MCF 10A (cell line): ENCODE measurements at regions not wholly inside any gene's neighbourhood (a gene's known extent, or its start where the extent isn't known, plus 50 kb on each side); places are given as distances from the start of the nearest gene placed in this dataset.

Experiments used
- BruUV-seq: library from RNA; stranded (reverse); fragments of 400-500 nt; replicated peaks from 2 replicates; lab custom pipeline; 2021; lab: Mats Ljungman, UMichigan
- CTCF ChIA-PET: fragments of 300-600 bp; sonication (Branson Sonifier 250); formaldehyde crosslinking; extraction: SDS; loops from one replicate; lab custom pipeline; 2021; ENCODE audit warnings: antibody characterized with exemption, inconsistent platforms; lab: Yijun Ruan, JAX
- POLR2A ChIA-PET: fragments of 300-600, 350-650 bp; sonication (Branson Sonifier 250); formaldehyde crosslinking; extraction: SDS; loops from one replicate; lab custom pipeline; 2020; ENCODE audit warnings: antibody characterized with exemption, inconsistent platforms; lab: Yijun Ruan, JAX
- DNase-seq: peaks from one replicate; pipeline ENCODE4 v3.0.0-alpha.2; 2018; ENCODE audit not compliant: unreplicated experiment
- H3K27ac Mint-ChIP-seq: one replicate; pipeline ENCODE4 v1.8.0; 2022; ENCODE audit warnings: mild to moderate bottlenecking, low read depth, mixed read lengths; ENCODE audit not compliant: unreplicated experiment
- H3K27me3 Mint-ChIP-seq: one replicate; pipeline ENCODE4 v1.8.0; 2022; ENCODE audit warnings: mixed read lengths; ENCODE audit not compliant: insufficient read depth, unreplicated experiment
- H3K36me3 Mint-ChIP-seq: one replicate; pipeline ENCODE4 v1.8.0; 2022; ENCODE audit warnings: mild to moderate bottlenecking, moderate library complexity, mixed read lengths; ENCODE audit not compliant: insufficient read depth, unreplicated experiment
- H3K4me1 Mint-ChIP-seq: one replicate; pipeline ENCODE4 v1.8.0; 2022; ENCODE audit warnings: mixed read lengths; ENCODE audit not compliant: insufficient read depth, unreplicated experiment
- H3K4me3 Mint-ChIP-seq: one replicate; pipeline ENCODE4 v1.8.0; 2022; ENCODE audit warnings: mild to moderate bottlenecking, moderate library complexity, mixed read lengths; ENCODE audit not compliant: unreplicated experiment
- H3K9me3 Mint-ChIP-seq: one replicate; pipeline ENCODE4 v1.8.0; 2022; ENCODE audit warnings: mixed read lengths; ENCODE audit not compliant: unreplicated experiment
- intact Hi-C: fragments of 100-400 bp; cut with micrococcal nuclease; formaldehyde crosslinking; loops from 2 replicates; pipeline ENCODE4 v1.14.1; 2022
- TF ChIP-seq, protein P1 (sequence below): fragments of 200-600 bp; IDR thresholded peaks from one replicate; pipeline ENCODE4 v1.8.0; 2022; ENCODE audit warnings: antibody characterized with exemption, mild to moderate bottlenecking; ENCODE audit not compliant: unreplicated experiment

DNA sequence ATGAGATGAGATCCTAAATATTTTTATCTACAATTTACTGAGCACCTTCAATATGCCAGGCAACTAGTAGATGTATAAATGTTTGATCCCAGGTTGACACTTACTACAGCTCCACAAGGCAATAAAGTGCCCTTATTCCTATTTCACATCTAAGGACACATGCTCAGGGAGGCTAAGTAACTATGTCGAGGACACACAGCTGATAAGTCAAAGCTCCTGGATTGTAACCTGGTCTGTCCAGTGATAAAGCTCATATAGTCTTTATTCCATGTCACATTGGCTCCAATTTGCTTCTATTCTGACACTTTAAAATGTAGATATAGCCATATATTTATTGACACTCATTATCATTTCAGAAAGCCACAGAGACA is 93.8 kb upstream of the BMAL1 start:
- no TSS peak for BruUV-seq
- Mint-ChIP-seq H3K4me1 (peaks cover 12% of the 10 kb centered on the region), H3K27ac (no peak overlapping the region), H3K4me3 (peak overlapping the region; percentile 50), H3K9me3 (peaks cover 22% of the 10 kb centered on the region), H3K36me3 (no peaks in the 10 kb centered on the region), H3K27me3 (no peaks in the 10 kb centered on the region)
- ChIA-PET CTCF (interaction anchor here (0.6 to 4.8 kb wide), 37 partner anchors 9 to 1044 kb away, joined by 3 to 95 read pairs (median 4); no protein-coding TSS in a partner anchor), POLR2A (interaction anchor here (0.7 to 2.4 kb wide), 4 partner anchors 9 to 223 kb away, joined by 3 to 14 read pairs (median 6); no protein-coding TSS in a partner anchor)
- intact Hi-C loops, result loop anchor here (1.0 kb wide), 4 partner anchors 160 to 220 kb away; no protein-coding TSS in a partner anchor
- TF ChIP-seq, protein P1, sequence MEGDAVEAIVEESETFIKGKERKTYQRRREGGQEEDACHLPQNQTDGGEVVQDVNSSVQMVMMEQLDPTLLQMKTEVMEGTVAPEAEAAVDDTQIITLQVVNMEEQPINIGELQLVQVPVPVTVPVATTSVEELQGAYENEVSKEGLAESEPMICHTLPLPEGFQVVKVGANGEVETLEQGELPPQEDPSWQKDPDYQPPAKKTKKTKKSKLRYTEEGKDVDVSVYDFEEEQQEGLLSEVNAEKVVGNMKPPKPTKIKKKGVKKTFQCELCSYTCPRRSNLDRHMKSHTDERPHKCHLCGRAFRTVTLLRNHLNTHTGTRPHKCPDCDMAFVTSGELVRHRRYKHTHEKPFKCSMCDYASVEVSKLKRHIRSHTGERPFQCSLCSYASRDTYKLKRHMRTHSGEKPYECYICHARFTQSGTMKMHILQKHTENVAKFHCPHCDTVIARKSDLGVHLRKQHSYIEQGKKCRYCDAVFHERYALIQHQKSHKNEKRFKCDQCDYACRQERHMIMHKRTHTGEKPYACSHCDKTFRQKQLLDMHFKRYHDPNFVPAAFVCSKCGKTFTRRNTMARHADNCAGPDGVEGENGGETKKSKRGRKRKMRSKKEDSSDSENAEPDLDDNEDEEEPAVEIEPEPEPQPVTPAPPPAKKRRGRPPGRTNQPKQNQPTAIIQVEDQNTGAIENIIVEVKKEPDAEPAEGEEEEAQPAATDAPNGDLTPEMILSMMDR, result no peak
- no peak for DNase-seq

DNA sequence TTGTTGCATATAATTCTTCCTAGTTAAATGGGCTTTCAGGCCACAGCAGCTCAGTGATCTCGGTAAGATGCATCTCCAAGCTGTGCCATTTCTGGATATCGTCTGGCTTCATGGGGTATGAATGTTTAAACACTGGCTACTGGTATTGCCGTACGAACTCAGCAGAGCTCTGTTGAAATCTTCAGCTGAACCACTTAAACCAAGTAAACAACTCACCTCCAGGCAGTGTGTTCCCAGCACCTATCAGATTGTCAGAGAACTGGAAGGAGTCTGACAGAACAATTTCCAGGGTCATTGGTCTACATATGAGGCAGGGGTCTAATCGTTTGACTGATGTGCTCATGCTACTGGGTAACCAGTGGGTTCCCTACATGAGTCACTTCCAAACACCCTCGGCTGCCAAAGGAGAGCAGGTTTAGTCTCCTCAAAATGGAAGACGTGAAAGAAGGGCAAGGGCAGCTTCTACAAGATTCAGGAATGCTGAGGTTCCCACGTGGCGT is 93.2 kb upstream of the BMAL1 start:
- TF ChIP-seq, protein P1, result no peak
- BruUV-seq, result no TSS peak
- Mint-ChIP-seq H3K27ac (no peak overlapping the region), H3K9me3 (peaks cover 22% of the 10 kb centered on the region), H3K4me3 (no peak overlapping the region), H3K4me1 (peaks cover 12% of the 10 kb centered on the region), H3K27me3 (no peaks in the 10 kb centered on the region), H3K36me3 (no peaks in the 10 kb centered on the region)
- ChIA-PET CTCF (interaction anchor here (0.6 to 4.8 kb wide), 35 partner anchors 8 to 895 kb away, joined by 3 to 95 read pairs (median 4); no protein-coding TSS in a partner anchor), POLR2A (interaction anchor here (0.7 to 2.4 kb wide), 4 partner anchors 10 to 224 kb away, joined by 3 to 14 read pairs (median 6); no protein-coding TSS in a partner anchor)
- no peak for DNase-seq
- intact Hi-C loops, result no loop called here

DNA sequence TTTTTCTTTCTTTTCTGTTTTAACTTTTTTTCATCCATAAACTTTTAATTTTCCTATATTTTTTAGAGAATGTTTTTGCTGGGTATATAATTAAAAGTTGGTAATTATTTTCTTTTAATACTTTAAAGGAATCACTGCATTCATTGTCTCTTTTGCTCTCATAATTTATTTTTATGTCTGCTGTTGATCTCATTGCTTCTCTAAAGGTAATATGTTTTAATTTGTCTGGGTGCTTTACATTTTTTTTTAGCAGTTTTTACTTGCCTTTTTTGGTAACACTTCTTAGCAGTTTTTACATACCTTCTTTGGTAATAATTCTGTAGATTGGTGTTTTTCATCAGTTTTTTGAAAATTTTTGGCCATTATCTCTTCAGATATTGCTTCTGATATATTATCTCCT is 89.4 kb upstream of the BMAL1 start:
- H3K4me1 Mint-ChIP-seq, result peaks cover 6% of the 10 kb centered on the region
- no peaks in the 10 kb centered on the region for H3K27me3 Mint-ChIP-seq
- TF ChIP-seq, protein P1, result no peak
- DNase-seq, result no peak
- no TSS peak for BruUV-seq
- H3K4me3 Mint-ChIP-seq, result no peak overlapping the region
- POLR2A ChIA-PET, result interaction anchor here (1.2 kb wide), 1 partner anchor 19 kb away, joined by 3 read pairs; no protein-coding TSS in a partner anchor
- H3K9me3 Mint-ChIP-seq, result peaks cover 22% of the 10 kb centered on the region
- H3K27ac Mint-ChIP-seq, result no peak overlapping the region
- CTCF ChIA-PET, result no interaction called here
- no peaks in the 10 kb centered on the region for H3K36me3 Mint-ChIP-seq
- intact Hi-C loops, result no loop called here

DNA sequence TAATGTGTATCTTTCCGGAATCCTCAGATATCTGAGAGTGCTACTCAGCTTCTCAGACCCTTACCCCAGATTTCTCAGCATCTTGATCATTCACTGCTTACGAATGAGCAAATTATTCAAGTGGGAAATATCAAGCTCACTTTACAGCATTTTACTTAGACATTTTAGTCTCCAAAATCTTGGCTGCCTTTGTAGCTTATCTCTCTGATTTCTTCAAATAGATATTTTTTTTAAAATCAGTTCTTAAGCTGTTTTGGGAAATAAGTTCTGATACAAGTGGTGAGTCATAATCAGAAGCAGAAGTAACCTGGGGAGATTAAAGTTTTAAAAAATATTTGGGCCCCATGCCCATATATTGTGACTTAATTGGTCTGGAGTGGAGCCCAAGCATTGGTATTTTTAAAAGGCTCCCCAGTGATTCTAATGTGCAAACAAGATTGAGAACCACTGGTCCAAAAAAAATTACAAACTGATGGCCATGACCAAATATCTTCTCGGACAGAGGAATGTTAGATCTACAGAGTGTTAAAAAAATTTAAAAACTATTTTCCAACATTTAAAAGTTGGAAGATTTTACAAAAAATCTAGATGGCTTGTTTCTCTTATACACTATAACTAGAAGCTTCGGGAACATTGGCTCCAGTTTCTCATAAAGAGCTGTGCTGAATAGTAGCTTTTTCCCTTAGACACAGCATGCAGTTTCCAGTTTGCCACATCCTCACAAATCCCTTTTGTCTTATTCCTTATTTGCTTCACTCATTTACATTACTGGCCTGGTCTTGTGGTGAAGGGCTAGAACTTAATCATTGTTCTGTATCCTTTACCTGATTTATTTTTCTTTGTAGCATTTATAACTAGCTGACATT is 87.8 kb upstream of the BMAL1 start:
- CTCF ChIA-PET, result interaction anchor here (0.7 to 1.4 kb wide), 7 partner anchors 19 to 228 kb away, joined by 3 to 6 read pairs (median 4); no protein-coding TSS in a partner anchor
- POLR2A ChIA-PET, result interaction anchor here (0.6 to 2.1 kb wide), 2 partner anchors 21 to 1571 kb away, joined by 4 to 5 read pairs; no protein-coding TSS in a partner anchor
- H3K9me3 Mint-ChIP-seq, result peaks cover 22% of the 10 kb centered on the region

More for the DNA sequence above, 87.8 kb upstream of the BMAL1 start:
- intact Hi-C loops, result no loop called here
- no TSS peak for BruUV-seq
- no peak for DNase-seq
- no peaks in the 10 kb centered on the region for H3K4me1 Mint-ChIP-seq
- no peaks in the 10 kb centered on the region for H3K27me3 Mint-ChIP-seq
- TF ChIP-seq, protein P1, result no peak
- H3K4me3 Mint-ChIP-seq, result no peak overlapping the region
- no peaks in the 10 kb centered on the region for H3K36me3 Mint-ChIP-seq
- no peak overlapping the region for H3K27ac Mint-ChIP-seq
